GM12864 (cell line): ENCODE measurements at regions not wholly inside any gene's neighbourhood (a gene's known extent, or its start where the extent isn't known, plus 50 kb on each side); places are given as distances from the start of the nearest gene placed in this dataset.

ENCODE experiments used
- DNase-seq: peaks from one replicate; pipeline ENCODE4 v3.0.0-alpha.2; 2011; ENCODE audit warnings: low read depth
- H3K4me3 ChIP-seq: 2 replicates; pipeline ENCODE4 v1.5.1; 2011; ENCODE audit warnings: mild to moderate bottlenecking, low read depth, low read length, control low read depth
- CTCF ChIP-seq: IDR thresholded peaks from 2 replicates; pipeline ENCODE4 v1.5.1; 2011; ENCODE audit warnings: low read depth, mild to moderate bottlenecking, moderate library complexity, low read length, control low read depth, inconsistent platforms; ENCODE audit errors: missing control alignments

GRCh38 chr15:85934691-85935090 lies 140.0 kb upstream of the KLHL25 start:
- DNase-seq: no peak
- no peak for TF ChIP-seq CTCF
- no peak overlapping the region for H3K4me3 ChIP-seq

GRCh38 chr15:85935182-85935581 lies 140.5 kb upstream of the KLHL25 start:
- H3K4me3 ChIP-seq: no peak overlapping the region
- DNase-seq: no peak
- TF ChIP-seq CTCF: no peak

- no peak for TF ChIP-seq CTCF
- DNase-seq: no peak
- H3K4me3 ChIP-seq: no peak overlapping the region
Observed at GRCh38 chr15:85937661-85938060, 142.0 kb upstream of the AGBL1 start.

GRCh38 chr15:85941186-85941855 lies 138.3 kb upstream of the AGBL1 start:
- no peak overlapping the region for H3K4me3 ChIP-seq
- no peak for DNase-seq
- no peak for TF ChIP-seq CTCF

- no peak for DNase-seq
- no peak for TF ChIP-seq CTCF
- H3K4me3 ChIP-seq: no peak overlapping the region
Observed at GRCh38 chr15:85942632-85943031, 137.0 kb upstream of the AGBL1 start.

- TF ChIP-seq CTCF: no peak
- no peak for DNase-seq
- H3K4me3 ChIP-seq: no peak overlapping the region
Observed at GRCh38 chr15:85943151-85943550, 136.5 kb upstream of the AGBL1 start.

GRCh38 chr15:85943791-85944190 lies 135.9 kb upstream of the AGBL1 start:
- TF ChIP-seq CTCF: no peak
- H3K4me3 ChIP-seq: no peak overlapping the region
- no peak for DNase-seq
